Gastrocnemius medialis (tissue), 4 donors: ENCODE measurements at regions not wholly inside any gene's neighbourhood (a gene's known extent, or its start where the extent isn't known, plus 50 kb on each side); places are given as distances from the start of the nearest gene placed in this dataset.

Source experiments
- ATAC-seq, 2 donors: fragments of 150-250 bp; one replicate each; pipeline ENCODE4 v1.9.1; 2016
- DNase-seq, 2 donors: peaks; one replicate each; pipeline ENCODE4 v3.0.0-alpha.2; 2019
- H3K27ac ChIP-seq, 4 donors: fragments of 200-600 bp; sonication (generic); 1 replicate in 1 of 4; 2 replicates in 3 of 4; pipeline ENCODE4 v1.5.1; 2016 to 2018; ENCODE audit warnings: mild to moderate bottlenecking in 2 of 4, moderate library complexity in 1 of 4
- H3K27me3 ChIP-seq, 3 donors: fragments of 200-600 bp; sonication (generic) in 2 of 3; 1 replicate in 1 of 3; 2 replicates in 2 of 3; pipeline versions ENCODE4 v1.5.1 to v1.6.0; 2016 to 2019; ENCODE audit warnings: mild to moderate bottlenecking in 1 of 3, moderate library complexity in 1 of 3
- H3K36me3 ChIP-seq, 2 donors: fragments of 200-600 bp; sonication (generic) in 1 of 2; one replicate each; pipeline ENCODE4 v1.5.1; 2017 to 2018
- H3K4me1 ChIP-seq, 2 donors: fragments of 200-600 bp; sonication (generic) in 1 of 2; one replicate each; pipeline ENCODE4 v1.5.1; 2016 to 2017; ENCODE audit warnings: mild to moderate bottlenecking in 2 of 2
- H3K4me3 ChIP-seq, 4 donors: fragments of 200-600 bp; sonication (generic) in 3 of 4; 1 replicate in 1 of 4; 2 replicates in 3 of 4; pipeline ENCODE4 v1.5.1; 2016 to 2019; ENCODE audit warnings: mild to moderate bottlenecking in 2 of 4
- H3K9me3 ChIP-seq, 3 donors: fragments of 200-600 bp; sonication (generic) in 2 of 3; 1 replicate in 1 of 3; 2 replicates in 2 of 3; pipeline ENCODE4 v1.5.1; 2016 to 2019
- CTCF ChIP-seq, 5 experiments: fragments of 450-650 bp in 3 of 5; fragments of 200-600 bp in 2 of 5; sonication (generic) in 2 of 5; IDR thresholded peaks in 4 of 5; conservative IDR thresholded peaks in 1 of 5; 1 replicate in 4 of 5; 2 replicates in 1 of 5; pipeline ENCODE4 v1.5.1; 2016 to 2019; ENCODE audit warnings: antibody characterized with exemption in 5 of 5, mild to moderate bottlenecking in 3 of 5, moderate library complexity in 3 of 5
- POLR2A ChIP-seq, 2 donors: fragments of 450-650 bp; IDR thresholded peaks; one replicate each; pipeline ENCODE4 v1.6.1; 2017; ENCODE audit warnings: antibody characterized with exemption in 2 of 2, mild to moderate bottlenecking in 2 of 2, moderate library complexity in 2 of 2
- in situ Hi-C, 4 donors: fragments of 200-750 bp; cut with MboI; loops; one replicate each; pipeline versions ENCODE4 v1.15.0 to v1.8.0; 2017; ENCODE audit warnings: low sequenced_read_pairs in 4 of 4
- intact Hi-C: fragments of 100-400 bp; cut with DNase I; formaldehyde crosslinking; loops from one replicate; pipeline ENCODE4 v1.15.1; 2023; ENCODE audit warnings: low total_unique reads

GRCh38 chr6:113110211-113110610, 746.9 kb upstream of the MARCKS start:
- intact Hi-C loops = no loop called here
- no peaks in the 10 kb centered on the region for H3K36me3 ChIP-seq
- ATAC-seq = no peak
- no peak for DNase-seq
- no peaks in the 10 kb centered on the region for H3K4me1 ChIP-seq
- no peak overlapping the region for H3K4me3 ChIP-seq
- in situ Hi-C loops = no loop called here
- H3K9me3 ChIP-seq = no peaks in the 10 kb centered on the region
- no peak overlapping the region for H3K27ac ChIP-seq
- H3K27me3 ChIP-seq = no peaks in the 10 kb centered on the region
- TF ChIP-seq POLR2A (IDR thresholded peaks at IDR 0.05) = no peak
- TF ChIP-seq CTCF (IDR thresholded peaks at IDR 0.05 in 4 of 5, conservative IDR thresholded peaks at IDR 0.05 in 1 of 5) = no peak

GRCh38 chr6:113111550-113111949, 745.6 kb upstream of the MARCKS start:
- ATAC-seq = no peak
- in situ Hi-C loops = no loop called here
- Histone ChIP-seq H3K27me3 (no peaks in the 10 kb centered on the region), H3K4me1 (no peaks in the 10 kb centered on the region), H3K9me3 (no peaks in the 10 kb centered on the region), H3K4me3 (no peak overlapping the region), H3K36me3 (no peaks in the 10 kb centered on the region), H3K27ac (no peak overlapping the region)
- intact Hi-C loops = no loop called here
- DNase-seq = no peak
- TF ChIP-seq POLR2A (IDR thresholded peaks at IDR 0.05) (no peak), CTCF (IDR thresholded peaks at IDR 0.05 in 4 of 5, conservative IDR thresholded peaks at IDR 0.05 in 1 of 5) (no peak)

GRCh38 chr6:113112086-113112485, 745.1 kb upstream of the MARCKS start:
- Histone ChIP-seq H3K36me3 (no peaks in the 10 kb centered on the region), H3K27ac (no peak overlapping the region), H3K9me3 (no peaks in the 10 kb centered on the region), H3K4me1 (no peaks in the 10 kb centered on the region), H3K4me3 (no peak overlapping the region), H3K27me3 (no peaks in the 10 kb centered on the region)
- intact Hi-C loops (no loop called here), in situ Hi-C loops (no loop called here)
- DNase-seq (no peak), ATAC-seq (no peak)
- TF ChIP-seq CTCF (IDR thresholded peaks at IDR 0.05 in 4 of 5, conservative IDR thresholded peaks at IDR 0.05 in 1 of 5) = no peak
- TF ChIP-seq POLR2A (IDR thresholded peaks at IDR 0.05) = no peak

- no peaks in the 10 kb centered on the region for H3K36me3 ChIP-seq
- TF ChIP-seq POLR2A (IDR thresholded peaks at IDR 0.05) (no peak), CTCF (IDR thresholded peaks at IDR 0.05 in 4 of 5, conservative IDR thresholded peaks at IDR 0.05 in 1 of 5) (no peak)
- no peak for ATAC-seq
- DNase-seq = no peak
- peaks cover 0 to 4% (median 0%) of the 10 kb centered on the region in 3 donors for H3K9me3 ChIP-seq
- no peaks in the 10 kb centered on the region for H3K27me3 ChIP-seq
- intact Hi-C loops = no loop called here
- H3K4me1 ChIP-seq = no peaks in the 10 kb centered on the region
- in situ Hi-C loops = no loop called here
- H3K4me3 ChIP-seq = no peak overlapping the region
- H3K27ac ChIP-seq = no peak overlapping the region
Measured at GRCh38 chr6:113115196-113115595, 741.9 kb upstream of the MARCKS start.

- TF ChIP-seq POLR2A (IDR thresholded peaks at IDR 0.05) = no peak
- TF ChIP-seq CTCF (IDR thresholded peaks at IDR 0.05 in 4 of 5, conservative IDR thresholded peaks at IDR 0.05 in 1 of 5) = no peak
- no peaks in the 10 kb centered on the region for H3K36me3 ChIP-seq
- in situ Hi-C loops = no loop called here
- intact Hi-C loops = no loop called here
- no peaks in the 10 kb centered on the region for H3K4me1 ChIP-seq
- no peaks in the 10 kb centered on the region for H3K27me3 ChIP-seq
- no peak for DNase-seq
- peaks cover 0 to 4% (median 0%) of the 10 kb centered on the region in 3 donors for H3K9me3 ChIP-seq
- no peak overlapping the region for H3K4me3 ChIP-seq
- no peak for ATAC-seq
- H3K27ac ChIP-seq = no peak overlapping the region
Measured at GRCh38 chr6:113120224-113120581, 736.9 kb upstream of the MARCKS start.
